Lower leg skin (tissue), 3 donors: ENCODE measurements at regions not wholly inside any gene's neighbourhood (a gene's known extent, or its start where the extent isn't known, plus 50 kb on each side); places are given as distances from the start of the nearest gene placed in this dataset.

Source experiments
- POLR2A ChIP-seq, 2 donors: fragments of 450-650 bp; IDR thresholded peaks; one replicate each; pipeline ENCODE4 v1.6.1; 2016 to 2017; ENCODE audit warnings: antibody characterized with exemption in 2 of 2, mild to moderate bottlenecking in 1 of 2, moderate library complexity in 1 of 2
- TF ChIP-seq, protein P1 (sequence below), 3 donors: fragments of 450-650 bp; IDR thresholded peaks; one replicate each; pipeline ENCODE4 v1.5.1; 2016; ENCODE audit warnings: antibody characterized with exemption in 3 of 3, mild to moderate bottlenecking in 3 of 3, moderate library complexity in 2 of 3

DNA sequence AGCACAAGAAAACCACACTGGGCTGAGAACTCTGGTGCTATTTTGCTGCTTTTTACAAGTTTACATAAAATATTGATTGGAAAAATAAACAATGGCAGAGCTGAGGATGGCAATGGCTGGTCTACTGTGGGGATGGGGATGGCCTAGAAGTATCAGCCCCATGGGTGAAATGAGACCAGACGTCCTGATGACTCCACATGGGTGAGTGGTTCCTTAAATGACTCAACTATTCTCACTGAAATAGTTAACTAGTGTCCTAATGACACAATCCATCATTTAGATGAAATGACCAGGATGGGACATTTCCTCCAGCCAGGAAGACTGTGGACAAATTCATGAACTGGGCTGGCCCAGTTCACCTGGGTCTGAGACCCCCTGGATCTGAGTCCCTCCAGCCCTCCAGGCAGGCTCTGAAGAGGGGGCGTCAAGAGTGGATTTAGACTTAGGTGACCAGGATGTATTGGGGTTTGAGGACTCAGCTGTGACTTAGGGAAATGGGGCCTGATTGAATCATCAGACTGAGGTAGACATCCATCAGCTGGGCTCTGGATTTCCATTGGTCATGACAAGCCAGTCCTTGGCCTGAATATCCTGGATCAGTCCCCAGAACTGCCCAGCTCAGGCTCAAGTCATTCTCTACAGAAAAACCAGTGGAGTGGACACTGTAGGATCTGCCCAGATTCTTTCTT, 98.2 kb upstream of the IGLL5 start:
- TF ChIP-seq POLR2A (IDR thresholded peaks at IDR 0.05), result no peak
- TF ChIP-seq, protein P1, sequence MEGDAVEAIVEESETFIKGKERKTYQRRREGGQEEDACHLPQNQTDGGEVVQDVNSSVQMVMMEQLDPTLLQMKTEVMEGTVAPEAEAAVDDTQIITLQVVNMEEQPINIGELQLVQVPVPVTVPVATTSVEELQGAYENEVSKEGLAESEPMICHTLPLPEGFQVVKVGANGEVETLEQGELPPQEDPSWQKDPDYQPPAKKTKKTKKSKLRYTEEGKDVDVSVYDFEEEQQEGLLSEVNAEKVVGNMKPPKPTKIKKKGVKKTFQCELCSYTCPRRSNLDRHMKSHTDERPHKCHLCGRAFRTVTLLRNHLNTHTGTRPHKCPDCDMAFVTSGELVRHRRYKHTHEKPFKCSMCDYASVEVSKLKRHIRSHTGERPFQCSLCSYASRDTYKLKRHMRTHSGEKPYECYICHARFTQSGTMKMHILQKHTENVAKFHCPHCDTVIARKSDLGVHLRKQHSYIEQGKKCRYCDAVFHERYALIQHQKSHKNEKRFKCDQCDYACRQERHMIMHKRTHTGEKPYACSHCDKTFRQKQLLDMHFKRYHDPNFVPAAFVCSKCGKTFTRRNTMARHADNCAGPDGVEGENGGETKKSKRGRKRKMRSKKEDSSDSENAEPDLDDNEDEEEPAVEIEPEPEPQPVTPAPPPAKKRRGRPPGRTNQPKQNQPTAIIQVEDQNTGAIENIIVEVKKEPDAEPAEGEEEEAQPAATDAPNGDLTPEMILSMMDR (IDR thresholded peaks at IDR 0.05), result no peak
